Astrocyte (in vitro differentiated cells and primary cell): ENCODE measurements at regions not wholly inside any gene's neighbourhood (a gene's known extent, or its start where the extent isn't known, plus 50 kb on each side); places are given as distances from the start of the nearest gene placed in this dataset.

Experiments used
- DNase-seq: peaks from one replicate; pipeline ENCODE4 v3.0.0-alpha.2; 2010; ENCODE audit warnings: low read depth
- FAIRE-seq: peaks from 2 replicates; lab custom pipeline; 2011; peaks lifted over from hg19 to GRCh38; lab: Jason Lieb, UNC
- H2AFZ ChIP-seq: 2 replicates; pipeline ENCODE4 v1.6.0; 2012; ENCODE audit warnings: low read depth, low read length, inconsistent platforms
- H3K27ac ChIP-seq: 2 replicates; pipeline ENCODE4 v1.5.1; 2011; ENCODE audit warnings: low read depth, low read length, inconsistent platforms
- H3K27me3 ChIP-seq: 2 replicates; pipeline ENCODE4 v1.6.0; 2011; ENCODE audit warnings: low read length, inconsistent platforms; ENCODE audit not compliant: insufficient read depth
- H3K36me3 ChIP-seq: 2 replicates; pipeline ENCODE4 v1.5.1; 2011; ENCODE audit warnings: low read length, inconsistent platforms; ENCODE audit not compliant: insufficient read depth
- H3K4me1 ChIP-seq: 2 replicates; pipeline ENCODE4 v1.5.1; 2011; ENCODE audit warnings: low read length, inconsistent platforms; ENCODE audit not compliant: insufficient read depth
- H3K4me2 ChIP-seq: 2 replicates; pipeline ENCODE4 v1.6.0; 2012; ENCODE audit warnings: low read length, inconsistent platforms
- H3K4me3 ChIP-seq: 2 replicates; pipeline ENCODE4 v1.5.1; 2011; ENCODE audit warnings: low read depth, mild to moderate bottlenecking, low read length, inconsistent platforms; ENCODE audit not compliant: insufficient read depth
- H3K79me2 ChIP-seq: 2 replicates; pipeline ENCODE4 v1.6.0; 2012; ENCODE audit warnings: mild to moderate bottlenecking, low read length, inconsistent platforms; ENCODE audit not compliant: insufficient read depth
- H3K9ac ChIP-seq: 2 replicates; pipeline ENCODE4 v1.6.0; 2012; ENCODE audit warnings: mild to moderate bottlenecking, low read length, inconsistent platforms
- H3K9me3 ChIP-seq: 2 replicates; pipeline ENCODE4 v1.5.1; 2012; ENCODE audit warnings: low read depth, mild to moderate bottlenecking, low read length, inconsistent platforms; ENCODE audit not compliant: insufficient read depth
- H4K20me1 ChIP-seq: 2 replicates; pipeline ENCODE4 v1.6.0; 2012; ENCODE audit warnings: low read length, inconsistent platforms; ENCODE audit not compliant: insufficient read depth
- H3K27ac Mint-ChIP-seq: one replicate; pipeline ENCODE4 v1.8.0; 2021; ENCODE audit warnings: mild to moderate bottlenecking, mixed read lengths; ENCODE audit not compliant: unreplicated experiment
- H3K27me3 Mint-ChIP-seq: one replicate; pipeline ENCODE4 v1.8.0; 2021; ENCODE audit warnings: low read depth, mixed read lengths; ENCODE audit not compliant: unreplicated experiment
- H3K36me3 Mint-ChIP-seq: one replicate; pipeline ENCODE4 v1.8.0; 2021; ENCODE audit warnings: low read depth, mixed read lengths; ENCODE audit not compliant: unreplicated experiment
- H3K4me1 Mint-ChIP-seq: one replicate; pipeline ENCODE4 v1.8.0; 2021; ENCODE audit warnings: low read depth, mixed read lengths; ENCODE audit not compliant: unreplicated experiment
- H3K4me3 Mint-ChIP-seq: one replicate; pipeline ENCODE4 v1.8.0; 2021; ENCODE audit warnings: mild to moderate bottlenecking, moderate library complexity, mixed read lengths; ENCODE audit not compliant: unreplicated experiment
- H3K9me3 Mint-ChIP-seq: one replicate; pipeline ENCODE4 v1.8.0; 2021; ENCODE audit warnings: mild to moderate bottlenecking, mixed read lengths; ENCODE audit not compliant: unreplicated experiment
- CTCF ChIP-seq: IDR thresholded peaks from 2 replicates; pipeline ENCODE4 v1.5.1; 2011; ENCODE audit warnings: low read depth, mild to moderate bottlenecking, inconsistent platforms, low read length, moderate library complexity; ENCODE audit not compliant: insufficient read depth
- EZH2 ChIP-seq: IDR thresholded peaks from 2 replicates; pipeline ENCODE4 v1.6.1; 2012; ENCODE audit warnings: mild to moderate bottlenecking, low read length, inconsistent platforms; ENCODE audit not compliant: insufficient read depth

GRCh38 chr18:59087391-59087790 lies 52.3 kb upstream of the SEC11C start:
- Histone ChIP-seq H2AFZ (no peak overlapping the region), H3K4me1 (peaks cover 8% of the 10 kb centered on the region), H3K27ac (no peak overlapping the region), H3K4me3 (no peak overlapping the region), H3K4me2 (no peak overlapping the region), H3K27me3 (peaks cover 9% of the 10 kb centered on the region), H3K36me3 (no peaks in the 10 kb centered on the region), H3K79me2 (no peaks in the 10 kb centered on the region), H3K9ac (no peak overlapping the region), H4K20me1 (no peaks in the 10 kb centered on the region), H3K9me3 (no peaks in the 10 kb centered on the region)
- Mint-ChIP-seq H3K27me3 (peaks cover 3% of the 10 kb centered on the region), H3K9me3 (no peaks in the 10 kb centered on the region), H3K4me1 (peaks cover 16% of the 10 kb centered on the region), H3K36me3 (no peaks in the 10 kb centered on the region), H3K27ac (no peak overlapping the region), H3K4me3 (no peak overlapping the region)
- TF ChIP-seq EZH2 (no peak), CTCF (no peak)
- no peak for FAIRE-seq
- no peak for DNase-seq
